NCI-H1436 (cell line): ENCODE measurements at regions not wholly inside any gene's neighbourhood (a gene's known extent, or its start where the extent isn't known, plus 50 kb on each side); places are given as distances from the start of the nearest gene placed in this dataset.

Experiments
- DNase-seq: peaks from one replicate; lab custom pipeline; 2025; lab: John Stamatoyannopoulos, UW

DNA sequence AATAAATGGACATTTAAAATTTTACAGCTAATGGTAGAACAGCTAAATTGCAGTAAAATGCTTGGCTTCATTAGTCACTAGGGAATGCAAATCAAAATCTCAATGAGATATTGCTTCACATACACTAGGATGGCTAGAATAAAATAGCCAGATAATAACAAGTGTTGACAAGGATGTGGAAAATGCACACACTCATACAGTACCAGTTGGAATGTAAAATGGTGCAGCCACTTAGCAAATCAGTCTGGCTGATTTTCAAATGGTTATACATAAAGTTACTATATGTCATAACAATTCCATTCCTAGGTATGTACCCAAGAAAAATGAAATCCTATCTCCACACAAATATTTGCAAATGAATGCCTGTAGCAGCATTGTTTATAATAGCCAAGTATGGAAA, 452.1 kb downstream of the HDGFL1 start:
- DNase-seq: no peak

DNA sequence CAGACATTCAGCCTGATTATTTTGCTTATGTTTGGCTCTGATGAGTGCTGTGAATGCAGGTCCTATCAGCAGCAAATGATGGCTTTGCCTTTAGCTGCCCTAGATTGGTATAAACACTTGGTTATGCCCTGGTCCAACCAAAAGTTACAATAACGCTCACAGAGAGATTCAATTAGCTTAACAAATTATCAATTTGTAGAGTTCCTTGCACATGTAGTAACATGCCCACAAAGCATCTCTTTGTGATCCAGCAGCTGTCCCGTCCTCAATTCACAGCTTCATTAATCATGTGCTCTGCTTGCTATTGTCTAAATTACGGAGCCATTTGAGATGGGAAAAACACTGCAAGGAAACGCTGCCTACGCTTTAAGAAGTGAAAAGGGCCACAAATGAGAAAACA, 457.9 kb downstream of the HDGFL1 start:
- DNase-seq: peak; percentile 86

DNA sequence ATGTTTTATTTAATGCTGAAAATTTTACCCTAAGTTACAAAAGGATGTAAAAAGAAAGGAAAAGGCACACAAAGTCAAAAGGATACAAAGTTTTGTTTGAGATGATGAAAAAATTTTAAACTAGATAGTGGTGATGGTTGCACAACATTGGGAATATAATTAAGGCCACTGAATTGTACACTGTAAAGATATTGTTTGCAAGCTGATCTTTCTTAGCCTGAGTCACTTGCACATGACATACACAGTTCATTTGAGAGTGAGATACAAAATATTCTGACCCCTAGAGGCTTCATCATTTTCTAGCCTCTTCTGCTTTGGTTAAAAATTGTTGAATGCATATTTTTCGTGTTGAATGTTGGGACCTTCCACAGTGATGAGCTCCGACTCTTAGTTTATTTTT, 462.6 kb downstream of the HDGFL1 start:
- no peak for DNase-seq

DNA sequence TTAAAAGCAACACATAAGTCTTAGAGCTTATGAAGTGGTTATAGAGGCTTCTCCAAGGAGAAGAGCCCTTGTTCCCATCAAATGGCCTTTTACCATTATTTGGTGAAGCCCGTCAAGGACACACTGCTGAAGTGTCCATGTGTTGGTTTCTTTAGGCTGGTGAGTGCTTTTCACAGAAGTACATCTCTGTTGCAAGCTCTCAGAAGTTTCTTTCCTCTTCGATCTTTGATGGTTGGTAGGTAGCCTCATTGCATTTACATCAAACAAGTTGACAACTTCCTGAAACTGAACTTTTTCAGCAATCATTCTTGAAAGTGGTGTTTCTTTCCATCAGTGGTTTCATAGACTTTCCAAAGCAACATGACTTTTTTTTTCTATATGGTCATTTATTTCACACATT, 465.6 kb downstream of the HDGFL1 start:
- no peak for DNase-seq

DNA sequence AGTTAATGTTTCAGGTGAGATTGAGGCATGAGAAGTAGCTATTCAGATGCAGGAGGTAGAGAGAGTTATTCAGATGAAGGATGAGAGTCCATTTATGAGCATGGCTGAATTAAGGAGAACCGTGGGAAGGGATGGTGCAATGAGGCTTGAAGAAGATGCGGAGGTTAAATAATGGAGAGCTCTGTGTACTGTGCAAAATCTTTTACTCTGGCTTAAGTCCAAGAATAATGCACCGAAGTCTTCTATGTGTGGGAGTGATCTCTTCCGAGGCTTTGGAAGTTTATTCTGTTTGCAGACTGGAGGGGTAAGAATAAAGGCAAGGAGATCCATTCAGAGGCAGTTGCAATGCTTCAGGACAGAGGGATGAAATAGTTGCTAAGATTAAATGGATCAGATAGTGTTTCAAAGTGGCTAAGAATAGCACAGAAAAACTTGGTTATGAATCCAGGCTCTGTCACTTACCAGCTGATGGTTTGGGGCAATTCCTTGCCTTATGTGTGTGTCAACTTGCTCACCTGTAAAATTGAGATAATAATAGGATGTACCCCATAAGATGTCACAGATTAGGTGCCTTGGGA, 467.1 kb downstream of the HDGFL1 start:
- no peak for DNase-seq

DNA sequence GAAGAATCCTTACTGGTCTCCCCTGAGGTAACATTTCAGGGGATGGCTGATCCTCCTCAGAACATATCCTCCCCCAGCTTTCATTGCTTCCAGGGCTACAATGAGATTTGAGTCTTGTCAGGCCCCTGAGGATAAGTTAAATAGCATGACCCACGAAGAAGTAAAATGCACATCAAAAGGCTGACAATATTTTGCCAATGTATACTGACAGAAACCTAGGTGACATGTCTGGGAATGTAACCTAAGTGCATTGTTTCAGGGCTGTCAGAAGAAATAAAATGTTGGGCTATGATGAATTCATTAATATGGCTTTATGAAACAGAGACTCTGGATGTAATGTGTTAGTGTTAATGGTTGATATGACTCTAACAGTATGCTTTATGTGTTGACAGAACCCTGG, 471.5 kb downstream of the HDGFL1 start:
- no peak for DNase-seq

DNA sequence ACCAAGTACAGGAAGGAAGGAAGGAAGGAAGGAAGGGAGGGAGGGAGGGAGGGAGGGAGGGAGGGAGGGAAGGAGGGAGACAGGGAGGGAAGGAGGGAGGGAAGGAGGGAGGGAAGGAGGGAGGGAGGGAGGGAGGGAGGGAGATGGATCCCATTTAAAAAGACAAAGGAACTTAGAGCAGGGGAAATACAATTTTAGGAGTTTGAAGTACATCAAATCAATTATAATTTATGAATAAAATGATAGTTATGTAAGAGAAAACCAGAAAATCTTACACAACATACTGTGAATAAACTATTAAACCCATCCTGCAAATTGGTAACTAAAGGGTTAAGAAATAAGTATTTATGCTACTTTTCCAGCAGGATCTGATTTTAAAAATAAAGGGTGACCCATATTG, 475.9 kb downstream of the HDGFL1 start:
- DNase-seq: no peak

DNA sequence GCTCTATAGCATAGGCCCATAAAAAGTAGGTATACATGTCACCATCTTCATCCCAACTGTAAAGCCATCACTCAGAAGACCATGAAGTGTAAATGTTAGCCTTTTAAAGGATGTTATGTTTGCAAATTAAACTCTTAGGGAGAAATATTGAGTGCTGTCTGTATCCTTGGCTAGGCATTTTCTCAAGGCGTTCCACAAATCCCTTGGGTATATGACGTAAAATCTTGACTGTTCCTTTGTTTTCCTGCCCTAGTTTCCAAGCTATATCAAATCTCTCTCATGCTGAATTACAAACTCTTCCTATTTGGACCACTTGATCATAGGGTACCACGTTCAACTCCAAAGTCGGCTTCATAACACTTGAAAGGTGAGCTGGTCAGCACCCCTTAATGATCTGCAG, 486.2 kb downstream of the HDGFL1 start:
- DNase-seq: no peak

DNA sequence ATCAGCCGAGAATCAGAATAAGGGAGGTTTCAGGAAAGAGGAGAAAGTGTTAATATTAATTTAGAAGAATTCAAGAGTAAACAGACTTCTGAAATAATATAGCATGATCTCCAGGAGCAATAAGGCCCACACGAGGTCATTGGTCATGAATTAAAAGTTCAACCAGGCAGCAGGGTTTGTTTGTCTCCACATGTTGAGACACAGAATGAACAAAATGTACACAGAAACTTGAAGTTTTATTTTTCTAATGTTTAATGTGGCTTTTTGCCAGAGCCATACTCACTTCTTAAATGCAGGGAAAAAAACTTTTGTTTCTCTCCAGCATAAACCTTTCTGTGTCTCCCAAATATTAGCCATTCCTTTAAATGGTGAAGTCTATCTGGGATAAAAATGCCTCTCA, 504.5 kb downstream of the HDGFL1 start:
- DNase-seq: no peak

DNA sequence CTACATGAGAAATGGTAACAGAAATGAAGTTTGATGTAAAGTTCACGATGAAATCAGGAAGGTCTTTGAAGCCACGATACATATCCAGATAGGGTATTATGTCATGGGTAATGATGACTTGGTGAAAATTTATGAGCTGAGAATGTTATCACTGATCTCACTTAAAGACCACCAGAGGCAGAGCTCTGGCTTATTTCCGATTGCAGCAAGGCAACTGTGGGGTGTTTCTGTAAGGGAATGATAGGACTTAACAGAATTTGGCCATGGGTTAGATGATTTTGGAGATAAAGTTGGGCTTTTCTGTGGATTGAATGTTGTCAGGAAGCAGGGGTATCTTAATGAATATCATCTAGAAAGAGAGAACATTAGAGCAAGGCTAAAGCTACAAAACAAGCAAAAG, 508.4 kb downstream of the HDGFL1 start:
- no peak for DNase-seq

DNA sequence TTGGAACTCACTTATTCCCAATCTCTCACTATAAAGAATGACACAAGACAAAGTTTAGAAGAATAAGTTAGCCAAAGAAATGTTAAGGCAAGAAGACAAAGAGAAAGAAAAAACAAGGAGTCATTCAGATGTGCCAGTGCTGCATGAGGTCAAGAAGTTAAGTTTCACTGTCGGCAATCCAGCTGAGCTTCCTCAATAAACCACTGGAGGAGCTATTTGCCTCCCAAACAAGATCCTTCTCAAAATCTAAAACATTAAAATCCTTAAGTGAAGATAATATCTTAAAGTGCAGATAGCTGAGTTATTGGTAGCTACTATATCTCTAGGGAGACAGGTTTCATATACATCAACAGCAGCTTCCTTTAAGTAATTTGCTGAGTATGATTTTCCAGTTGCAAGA, 512.3 kb downstream of the HDGFL1 start:
- no peak for DNase-seq

DNA sequence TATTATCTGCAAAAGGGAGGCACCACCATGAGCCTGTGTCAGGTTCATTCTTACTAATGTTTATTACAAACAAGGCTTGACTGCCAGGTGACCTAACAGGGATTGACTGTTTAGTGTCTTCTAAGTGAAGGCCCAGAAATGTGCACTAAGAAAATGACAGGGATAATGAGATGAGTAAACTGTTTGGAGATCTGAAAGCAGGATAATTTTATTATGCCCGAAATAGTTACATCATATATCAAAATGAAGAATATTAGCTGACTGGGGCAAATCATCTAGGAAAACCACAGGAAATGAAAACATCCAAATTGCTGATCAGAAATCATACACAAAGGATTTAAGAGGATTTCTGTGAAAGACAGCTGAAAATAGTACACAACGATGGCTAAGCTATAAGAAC, 516.7 kb downstream of the HDGFL1 start:
- DNase-seq: no peak

DNA sequence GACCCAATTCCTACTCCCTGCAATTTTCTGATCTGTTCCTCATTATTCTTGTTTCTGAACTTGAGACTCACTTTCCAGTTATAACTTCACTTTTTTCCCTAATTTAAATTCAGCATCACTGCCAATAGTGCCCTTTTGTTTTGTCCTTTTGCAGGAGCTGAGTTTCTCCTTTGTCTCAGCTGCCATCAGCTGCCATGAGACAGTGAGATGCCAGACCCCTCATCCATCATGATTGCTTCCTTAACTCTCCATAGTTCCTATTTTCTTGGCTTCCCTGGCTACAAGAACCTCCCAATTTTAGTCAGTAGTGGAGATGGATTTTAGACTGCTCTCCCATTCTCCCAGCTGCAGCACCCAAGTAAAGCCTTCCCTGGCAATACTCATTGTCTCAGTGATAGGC, 518.1 kb downstream of the HDGFL1 start:
- DNase-seq: no peak

DNA sequence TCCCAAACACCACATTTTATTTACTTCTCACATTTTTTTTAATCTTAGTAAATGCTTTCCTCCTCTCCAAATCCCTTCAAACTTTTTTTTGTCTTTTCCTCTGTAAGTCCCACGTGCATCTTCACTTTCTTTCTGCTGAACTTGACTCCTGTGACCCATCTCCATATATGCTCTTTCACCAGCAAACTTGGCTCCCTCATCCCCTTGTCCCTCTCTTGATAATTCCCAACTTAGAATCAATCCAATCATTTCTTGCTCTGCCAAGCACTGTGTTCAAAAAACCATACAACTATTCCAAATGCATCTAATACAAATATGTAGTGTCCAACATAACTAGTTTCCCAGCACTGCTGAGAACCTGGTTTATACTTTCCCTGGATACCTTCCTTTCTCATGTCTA, 519.4 kb downstream of the HDGFL1 start:
- DNase-seq: no peak

DNA sequence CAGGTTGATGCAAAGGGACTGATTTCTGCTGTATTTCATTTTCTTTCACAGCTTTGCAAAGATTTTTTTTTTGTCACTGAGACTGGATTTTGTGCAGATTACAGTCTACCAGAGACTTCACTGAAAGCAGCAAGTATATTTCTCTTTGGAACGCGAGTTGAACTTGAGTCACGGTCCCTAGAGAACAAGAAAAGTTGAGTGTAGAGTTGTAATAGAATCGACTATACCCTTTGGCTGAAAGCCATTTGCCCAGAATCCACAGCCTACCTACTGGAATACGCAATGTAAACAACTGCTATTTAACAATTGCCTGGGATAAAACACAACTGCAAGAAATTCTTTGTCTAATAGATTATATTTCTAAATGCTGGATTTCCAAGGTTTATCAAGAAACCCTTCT, 520.6 kb downstream of the HDGFL1 start:
- no peak for DNase-seq

DNA sequence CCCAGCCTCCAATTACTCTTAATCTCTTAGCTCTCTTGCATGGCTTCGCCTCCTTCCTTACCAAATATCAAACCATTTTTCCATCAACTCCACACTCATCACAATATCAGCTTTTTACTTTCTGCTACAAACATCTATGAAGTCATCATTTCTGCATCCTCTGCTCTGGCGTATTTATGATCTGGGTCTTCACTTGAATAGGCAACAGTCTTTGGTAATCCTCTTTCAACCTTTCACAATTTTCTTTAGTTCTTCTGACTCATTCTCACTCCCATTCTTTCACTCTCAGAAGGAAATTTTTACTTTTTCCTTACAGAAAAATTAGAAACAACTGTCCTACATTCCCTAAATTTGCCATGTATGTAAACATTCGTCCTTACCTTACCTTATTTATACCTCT, 522.4 kb downstream of the HDGFL1 start:
- no peak for DNase-seq

DNA sequence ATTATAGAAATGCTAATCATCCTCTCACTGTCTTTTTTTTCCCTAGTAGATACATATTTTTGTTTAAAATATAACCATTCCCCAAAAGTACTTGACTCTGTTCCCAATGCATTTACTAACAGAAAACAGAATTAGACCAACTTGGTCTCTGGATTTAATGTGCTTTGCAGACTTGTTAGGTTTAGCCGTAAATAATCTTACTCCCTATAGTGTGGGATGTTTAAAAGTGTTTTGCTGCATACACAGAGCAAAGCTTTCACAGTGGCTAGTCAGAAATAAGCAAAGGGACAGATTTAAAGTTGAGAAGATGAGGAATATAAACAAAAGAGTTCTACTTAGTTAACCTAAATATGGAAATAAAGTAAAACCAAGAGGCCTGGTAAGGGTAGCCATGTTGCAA, 527.5 kb downstream of the HDGFL1 start:
- no peak for DNase-seq

DNA sequence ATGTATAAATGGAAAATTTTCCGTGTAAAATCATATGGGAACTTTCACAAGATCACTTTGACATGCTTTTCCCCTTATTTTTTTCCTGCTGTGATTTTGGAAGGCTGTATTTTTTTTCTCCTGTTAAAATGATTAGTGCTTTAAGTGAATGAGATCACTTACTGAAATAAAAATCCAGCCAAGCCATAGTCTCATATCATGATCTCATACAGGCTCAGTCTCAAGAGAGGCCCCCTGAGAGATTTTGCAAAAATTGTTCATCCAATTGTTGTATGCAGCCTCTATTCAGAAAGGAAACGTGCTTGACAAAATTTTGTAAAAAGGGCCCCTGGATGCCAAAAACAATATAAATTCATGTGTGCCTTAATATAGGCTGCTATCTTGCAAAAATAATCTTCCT, 528.2 kb downstream of the HDGFL1 start:
- no peak for DNase-seq

DNA sequence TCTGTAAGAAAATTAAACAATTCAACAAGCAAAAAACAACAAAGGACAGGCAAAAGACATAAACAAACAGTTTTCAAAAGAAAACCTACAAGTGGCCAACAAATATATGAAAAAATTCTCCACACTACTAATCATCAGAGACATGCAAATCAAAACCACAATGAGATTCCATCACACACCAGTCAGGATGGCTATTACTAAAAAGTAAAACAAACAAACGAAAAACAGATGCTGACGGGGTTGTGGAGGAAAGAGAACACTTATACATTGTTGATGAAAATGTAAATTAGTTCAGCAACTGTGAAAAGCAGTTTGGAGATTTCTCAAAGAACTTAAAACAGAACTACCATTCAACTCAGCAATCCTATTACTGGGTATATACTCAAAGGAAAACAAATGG, 537.6 kb downstream of the HDGFL1 start:
- DNase-seq: no peak

DNA sequence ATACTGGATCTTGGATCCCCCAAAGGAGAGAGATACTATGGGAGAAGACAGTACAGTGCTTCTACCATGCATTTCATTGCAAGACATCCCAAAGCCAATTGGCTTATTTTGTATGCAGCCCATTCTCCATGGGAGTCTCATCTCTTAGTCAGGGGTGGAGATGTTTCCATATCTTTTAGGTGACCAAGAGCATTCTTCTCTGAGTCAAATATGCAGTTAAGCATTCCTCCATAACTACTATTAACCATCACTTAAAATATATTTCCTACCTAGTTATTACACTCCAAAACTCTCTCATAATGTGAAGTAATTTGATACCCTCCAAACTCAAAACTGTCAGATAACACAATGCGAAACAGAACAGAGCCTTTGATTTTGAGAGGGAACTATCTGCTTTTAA, 542.6 kb downstream of the HDGFL1 start:
- DNase-seq: no peak

DNA sequence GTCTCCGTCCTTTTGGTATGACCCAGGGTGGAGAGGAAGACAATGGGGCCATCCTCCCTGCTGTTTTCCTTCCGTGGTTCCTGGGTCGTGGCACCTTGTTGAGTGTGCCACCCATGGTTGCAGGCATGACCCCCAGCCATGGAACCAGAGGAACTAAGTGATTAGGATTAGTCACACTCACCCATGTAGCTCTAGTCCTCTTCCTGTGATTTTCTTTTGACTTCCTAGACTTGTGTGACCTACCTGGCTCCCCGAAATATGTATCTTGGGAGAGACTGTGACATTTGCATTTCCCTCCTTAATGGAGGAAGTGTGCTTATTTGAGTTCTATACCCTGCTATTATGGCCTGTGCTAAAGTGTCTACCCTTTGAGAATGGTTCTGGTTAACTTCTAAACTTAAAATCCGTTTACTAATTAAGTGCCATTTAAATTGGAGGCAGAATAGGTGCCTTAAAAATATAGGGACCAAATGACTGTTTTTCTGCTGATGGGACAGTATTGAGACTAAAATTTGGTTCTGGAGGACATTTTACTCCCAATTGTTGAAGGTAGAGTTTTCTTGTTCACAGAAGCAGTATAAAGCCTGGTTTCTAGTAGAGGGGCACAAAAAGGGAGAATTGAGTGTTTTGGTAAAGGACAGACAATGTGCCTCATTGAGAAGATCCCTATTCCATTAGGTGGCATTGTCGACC, 545.6 kb downstream of the HDGFL1 start:
- DNase-seq: no peak

DNA sequence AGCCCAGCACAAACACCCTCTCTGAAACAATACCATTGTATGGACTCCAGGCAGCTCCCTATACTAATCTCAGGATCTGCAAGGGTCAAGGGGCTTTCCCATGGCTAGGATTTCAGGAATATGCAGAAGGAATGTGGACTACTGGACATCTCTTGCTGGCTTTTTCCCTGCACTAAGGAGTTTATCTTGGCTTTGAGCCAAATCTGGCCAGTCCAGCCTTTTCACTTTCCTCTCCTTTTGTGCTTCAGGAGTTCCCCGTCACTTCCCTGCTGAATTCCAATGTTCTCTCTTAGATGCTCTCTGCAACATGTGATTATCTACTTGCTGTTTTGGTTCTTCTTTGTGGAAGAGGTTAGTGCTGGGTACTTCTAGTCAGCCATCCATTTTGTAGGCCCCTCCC, 568.2 kb downstream of the HDGFL1 start:
- DNase-seq: no peak

DNA sequence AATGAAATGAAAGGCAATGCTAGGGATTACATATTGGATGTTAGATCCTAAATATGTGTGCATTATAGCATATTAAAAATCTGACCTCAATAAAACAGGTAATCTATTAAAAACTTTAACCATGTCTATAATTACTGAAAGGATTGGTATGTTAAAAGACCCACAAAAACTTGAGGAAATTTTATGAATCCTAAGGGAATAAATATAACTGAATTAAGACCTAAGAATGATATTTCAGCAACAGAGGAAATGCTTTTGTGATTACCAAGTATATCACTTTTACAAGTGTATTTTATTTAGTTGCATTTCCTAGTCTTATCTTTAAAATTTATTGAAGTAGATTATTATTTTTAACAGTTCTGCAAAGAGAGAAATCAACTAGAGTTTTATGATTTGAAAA, 571.5 kb downstream of the HDGFL1 start:
- no peak for DNase-seq

DNA sequence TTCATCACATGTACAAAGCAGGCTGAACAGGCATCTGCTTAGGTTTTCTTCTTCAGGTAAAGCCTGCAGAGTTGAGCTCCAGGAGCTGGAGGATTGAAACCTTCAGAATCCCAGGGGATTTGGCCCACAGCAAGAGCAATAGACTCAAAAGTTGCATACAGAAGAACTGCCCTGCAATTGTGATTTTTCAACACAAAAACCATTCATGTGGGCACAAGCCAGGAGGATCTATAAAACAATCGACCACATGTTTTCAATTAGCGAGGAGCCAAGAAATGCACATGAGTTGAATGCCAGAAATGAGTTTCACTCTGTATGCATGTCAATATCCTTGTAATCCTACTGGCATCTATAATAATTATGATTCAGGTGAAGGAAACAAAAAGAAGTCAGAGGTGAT, 576.4 kb downstream of the HDGFL1 start:
- DNase-seq: no peak
